ENCODE measurements at regions not wholly inside any gene's neighbourhood (a gene's known extent, or its start where the extent isn't known, plus 50 kb on each side); places are given as distances from the start of the nearest gene placed in this dataset.

DNA sequence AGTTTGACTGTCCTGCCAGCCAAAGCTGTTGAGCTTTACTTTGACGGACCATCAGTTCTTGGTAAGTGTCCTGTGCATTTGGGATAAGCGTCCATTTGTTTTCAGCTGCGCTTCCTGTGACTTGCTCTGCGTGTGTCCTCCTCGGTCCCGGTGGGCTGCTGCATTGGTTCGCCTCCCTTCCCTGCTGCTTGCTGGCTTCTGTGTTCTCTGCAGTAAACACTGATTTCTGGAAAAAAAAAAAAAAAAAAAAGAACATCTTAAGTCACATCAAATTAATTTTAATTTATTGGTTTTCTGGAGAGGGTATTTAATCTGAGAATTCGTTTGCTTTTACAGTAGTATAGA lies 264.1 kb downstream of the SEC23A start:
- TF ChIP-seq, protein P1, sequence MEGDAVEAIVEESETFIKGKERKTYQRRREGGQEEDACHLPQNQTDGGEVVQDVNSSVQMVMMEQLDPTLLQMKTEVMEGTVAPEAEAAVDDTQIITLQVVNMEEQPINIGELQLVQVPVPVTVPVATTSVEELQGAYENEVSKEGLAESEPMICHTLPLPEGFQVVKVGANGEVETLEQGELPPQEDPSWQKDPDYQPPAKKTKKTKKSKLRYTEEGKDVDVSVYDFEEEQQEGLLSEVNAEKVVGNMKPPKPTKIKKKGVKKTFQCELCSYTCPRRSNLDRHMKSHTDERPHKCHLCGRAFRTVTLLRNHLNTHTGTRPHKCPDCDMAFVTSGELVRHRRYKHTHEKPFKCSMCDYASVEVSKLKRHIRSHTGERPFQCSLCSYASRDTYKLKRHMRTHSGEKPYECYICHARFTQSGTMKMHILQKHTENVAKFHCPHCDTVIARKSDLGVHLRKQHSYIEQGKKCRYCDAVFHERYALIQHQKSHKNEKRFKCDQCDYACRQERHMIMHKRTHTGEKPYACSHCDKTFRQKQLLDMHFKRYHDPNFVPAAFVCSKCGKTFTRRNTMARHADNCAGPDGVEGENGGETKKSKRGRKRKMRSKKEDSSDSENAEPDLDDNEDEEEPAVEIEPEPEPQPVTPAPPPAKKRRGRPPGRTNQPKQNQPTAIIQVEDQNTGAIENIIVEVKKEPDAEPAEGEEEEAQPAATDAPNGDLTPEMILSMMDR (IDR thresholded peaks at IDR 0.05; ENCODE audit: extremely low read depth, insufficient read depth, missing control alignments), result no peak
- DNase-seq (ENCODE audit: low spot score), result no peak
- in situ Hi-C loops (cut with MboI; ENCODE audit: low pct_unique_long_range_greater_than_20kb, low sequenced_read_pairs, unreplicated experiment), result no loop called here

DNA sequence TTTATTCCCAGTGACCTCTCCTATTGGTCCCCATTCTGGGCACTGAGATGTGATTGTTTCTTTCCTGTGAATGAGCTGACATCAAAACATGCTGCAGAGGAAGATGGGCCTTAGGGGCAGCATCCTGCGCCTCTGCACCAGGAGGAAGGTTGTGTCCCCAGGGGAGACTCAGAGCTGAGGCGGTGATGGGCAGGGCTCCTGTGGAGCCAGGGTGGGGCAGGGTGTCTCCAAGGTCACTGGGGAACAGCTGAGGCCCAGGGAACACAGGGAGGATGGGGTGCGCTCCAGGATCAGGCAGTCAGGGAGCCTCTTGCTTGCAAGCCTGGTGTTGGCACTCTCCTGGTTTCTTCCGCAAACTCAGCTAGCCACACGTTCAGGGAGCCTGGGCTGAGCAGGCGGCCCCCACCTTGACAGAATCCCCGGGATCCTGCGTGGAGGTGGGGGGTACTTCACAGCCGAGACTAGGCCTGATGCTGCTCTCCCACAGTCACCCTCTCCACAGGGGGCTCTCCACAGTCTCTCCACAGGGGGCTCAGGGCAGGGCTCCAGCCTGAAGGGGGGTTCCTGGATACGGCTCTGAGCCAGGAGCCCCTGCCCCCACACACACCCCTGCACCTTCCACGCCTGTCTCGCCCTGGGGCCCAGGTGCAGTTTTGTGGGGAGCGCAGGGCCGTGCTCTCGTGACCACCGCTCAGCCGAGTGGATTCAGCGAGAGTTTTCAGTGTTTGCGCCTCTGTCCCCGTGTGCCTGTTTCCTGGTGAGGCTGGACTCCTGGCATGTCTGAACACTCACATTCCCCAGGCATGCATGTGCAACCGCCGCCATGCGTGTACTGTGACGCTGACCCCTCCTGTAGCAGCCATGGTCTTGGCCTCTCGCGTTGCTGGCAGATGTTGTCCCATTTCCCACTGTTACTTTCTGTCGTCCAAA lies 264.7 kb downstream of the SEC23A start:
- DNase-seq (ENCODE audit: low spot score), result no peak
- TF ChIP-seq, protein P1 (IDR thresholded peaks at IDR 0.05; ENCODE audit: extremely low read depth, insufficient read depth, missing control alignments), result no peak
- in situ Hi-C loops (cut with MboI; ENCODE audit: low pct_unique_long_range_greater_than_20kb, low sequenced_read_pairs, unreplicated experiment), result no loop called here

DNA sequence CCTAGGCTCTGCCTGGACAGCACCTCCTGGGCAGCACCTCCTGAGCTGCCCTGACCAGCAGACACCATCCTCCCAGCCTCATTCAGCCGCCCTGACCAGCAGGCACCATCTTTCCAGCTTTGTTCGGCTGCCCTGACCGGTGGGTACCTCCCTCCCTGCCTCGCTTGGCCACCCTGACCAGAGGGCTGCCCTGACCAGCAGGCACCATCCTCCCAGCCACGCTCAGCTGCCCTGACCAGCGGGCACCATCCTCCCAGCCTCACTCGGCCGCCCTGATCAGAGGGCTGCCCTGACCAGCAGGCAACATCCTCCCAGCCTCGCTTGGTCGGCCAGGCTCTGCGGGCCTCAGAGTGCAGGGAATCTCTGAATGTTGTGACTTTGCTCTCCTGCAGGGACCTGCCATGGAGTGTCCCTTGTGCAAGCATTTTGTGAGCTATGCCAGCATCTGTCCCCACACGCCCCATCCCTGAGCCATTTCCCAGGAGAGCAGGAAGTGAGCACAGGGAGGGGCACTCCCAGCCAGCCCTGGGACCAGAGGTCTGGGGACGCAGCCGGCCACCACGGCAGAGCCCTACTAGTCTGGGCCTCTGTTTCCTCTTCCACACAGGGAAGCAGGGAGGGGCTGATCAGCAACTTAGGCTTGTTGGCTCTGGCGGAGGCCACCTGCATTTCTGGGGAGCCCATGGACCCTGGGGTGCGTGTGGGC lies 265.5 kb downstream of the SEC23A start:
- DNase-seq (ENCODE audit: low spot score), result no peak
- TF ChIP-seq, protein P1 (IDR thresholded peaks at IDR 0.05; ENCODE audit: extremely low read depth, insufficient read depth, missing control alignments), result no peak
- in situ Hi-C loops (cut with MboI; ENCODE audit: low pct_unique_long_range_greater_than_20kb, low sequenced_read_pairs, unreplicated experiment), result no loop called here

DNA sequence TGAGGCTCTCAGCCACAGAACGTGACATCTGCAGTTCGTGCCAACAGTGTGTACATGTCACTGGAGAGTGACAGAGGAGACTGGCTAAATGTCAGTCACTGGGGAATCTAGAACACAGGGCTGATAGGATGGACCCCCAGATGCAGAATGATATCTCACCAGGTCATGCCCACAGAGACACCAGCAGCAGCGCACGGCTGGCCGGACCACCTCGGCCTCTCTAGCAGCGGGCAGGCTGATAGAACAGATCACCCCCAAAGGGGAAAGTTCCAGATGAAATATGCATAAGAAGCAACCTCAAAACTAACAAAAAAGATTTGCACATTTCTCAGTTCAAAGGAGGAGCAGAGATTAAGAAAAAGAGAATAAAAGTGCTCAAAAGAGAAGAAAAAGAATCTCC lies 266.5 kb downstream of the SEC23A start:
- in situ Hi-C loops (cut with MboI; ENCODE audit: low pct_unique_long_range_greater_than_20kb, low sequenced_read_pairs, unreplicated experiment), result no loop called here
- no peak for DNase-seq (ENCODE audit: low spot score)

DNA sequence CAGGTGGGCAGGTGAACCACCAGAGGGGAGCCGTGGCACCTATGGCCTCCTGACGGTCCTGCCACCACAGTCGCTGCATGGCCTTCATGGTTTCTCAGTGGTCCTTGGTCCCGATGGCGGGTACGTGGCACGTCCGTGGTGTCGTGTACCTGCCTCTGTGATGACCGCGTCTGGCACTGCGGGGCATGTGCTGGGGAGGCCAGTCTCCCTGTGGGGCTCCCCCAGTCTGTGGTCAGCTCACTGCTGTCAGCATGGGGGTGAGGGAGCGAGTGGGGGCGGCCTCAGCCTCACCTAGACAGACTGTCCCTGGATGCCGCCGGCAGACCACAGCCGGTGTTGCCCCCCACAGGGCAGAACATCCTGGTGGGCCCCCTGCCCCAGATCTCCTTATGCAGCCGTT lies 267.2 kb downstream of the SEC23A start:
- TF ChIP-seq, protein P1 (IDR thresholded peaks at IDR 0.05; ENCODE audit: extremely low read depth, insufficient read depth, missing control alignments), result no peak
- DNase-seq (ENCODE audit: low spot score), result no peak
- in situ Hi-C loops (cut with MboI; ENCODE audit: low pct_unique_long_range_greater_than_20kb, low sequenced_read_pairs, unreplicated experiment), result no loop called here

More for the DNA sequence above, 266.5 kb downstream of the SEC23A start:
- TF ChIP-seq, protein P1 (IDR thresholded peaks at IDR 0.05; ENCODE audit: extremely low read depth, insufficient read depth, missing control alignments), result no peak

DNA sequence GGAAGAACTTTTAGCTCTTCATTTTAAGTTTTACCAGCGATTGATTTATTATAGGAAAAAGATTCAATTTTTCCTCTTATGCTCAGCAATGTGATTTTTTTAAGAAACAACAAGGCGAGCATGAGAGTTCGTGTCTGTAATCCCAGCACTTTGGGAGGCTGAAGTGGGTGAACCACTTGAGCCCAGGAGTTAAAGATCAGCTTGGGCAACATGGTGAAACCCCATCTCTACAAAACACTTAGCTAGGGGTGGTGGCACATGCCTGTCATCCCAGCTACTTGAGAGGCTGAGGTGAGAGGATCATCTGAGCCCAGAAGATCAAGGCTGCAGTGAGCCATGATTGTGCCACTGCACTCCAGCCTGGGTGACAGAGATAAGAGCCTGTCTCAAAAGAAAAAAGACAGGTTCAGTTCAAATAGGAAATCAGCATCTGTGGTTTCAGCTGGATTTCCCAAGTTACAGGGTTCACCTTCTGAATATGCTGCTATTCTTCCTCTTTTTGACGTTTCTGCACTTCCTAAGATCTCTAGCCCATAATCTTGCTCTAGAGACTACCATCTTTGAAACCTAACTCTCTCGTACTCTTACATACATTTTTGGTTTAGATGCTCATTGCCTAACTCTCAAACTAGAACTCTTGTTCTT lies 274.7 kb downstream of the SEC23A start:
- no peak for DNase-seq (ENCODE audit: low spot score)
- in situ Hi-C loops (cut with MboI; ENCODE audit: low pct_unique_long_range_greater_than_20kb, low sequenced_read_pairs, unreplicated experiment), result no loop called here
- TF ChIP-seq, protein P1 (IDR thresholded peaks at IDR 0.05; ENCODE audit: extremely low read depth, insufficient read depth, missing control alignments), result no peak
